BJ (cell line): ENCODE measurements at regions not wholly inside any gene's neighbourhood (a gene's known extent, or its start where the extent isn't known, plus 50 kb on each side); places are given as distances from the start of the nearest gene placed in this dataset.

Source experiments
- CTCF ChIA-PET: fragments of 350-600 bp; formaldehyde crosslinking; extraction: SDS; loops from one replicate; lab custom pipeline; 2021; ENCODE audit warnings: antibody characterized with exemption, inconsistent platforms; lab: Yijun Ruan, JAX
- POLR2A ChIA-PET: fragments of 300-600 bp; sonication (Branson Sonifier 250); formaldehyde crosslinking; extraction: SDS; loops from one replicate; lab custom pipeline; 2021; ENCODE audit warnings: antibody characterized with exemption; lab: Charles Lee
- DNase-seq: peaks from one replicate; pipeline ENCODE4 v3.0.0-alpha.2; 2011; ENCODE audit warnings: low read depth
- H3K27me3 ChIP-seq: 2 replicates; pipeline ENCODE4 v1.6.0; 2011; ENCODE audit warnings: low read length; ENCODE audit not compliant: control insufficient read depth, insufficient read depth
- H3K36me3 ChIP-seq: 2 replicates; pipeline ENCODE4 v1.5.1; 2011; ENCODE audit warnings: low read length; ENCODE audit not compliant: control insufficient read depth, insufficient read depth
- H3K4me3 ChIP-seq: 2 replicates; pipeline ENCODE4 v1.5.1; 2011; ENCODE audit warnings: low read depth, mild to moderate bottlenecking, control low read depth, low read length
- TF ChIP-seq, protein P1 (sequence below): IDR thresholded peaks from 2 replicates; pipeline ENCODE4 v1.5.1; 2011; ENCODE audit warnings: low read depth, mild to moderate bottlenecking, control low read depth, inconsistent platforms, low read length, moderate library complexity; ENCODE audit not compliant: insufficient read depth

DNA sequence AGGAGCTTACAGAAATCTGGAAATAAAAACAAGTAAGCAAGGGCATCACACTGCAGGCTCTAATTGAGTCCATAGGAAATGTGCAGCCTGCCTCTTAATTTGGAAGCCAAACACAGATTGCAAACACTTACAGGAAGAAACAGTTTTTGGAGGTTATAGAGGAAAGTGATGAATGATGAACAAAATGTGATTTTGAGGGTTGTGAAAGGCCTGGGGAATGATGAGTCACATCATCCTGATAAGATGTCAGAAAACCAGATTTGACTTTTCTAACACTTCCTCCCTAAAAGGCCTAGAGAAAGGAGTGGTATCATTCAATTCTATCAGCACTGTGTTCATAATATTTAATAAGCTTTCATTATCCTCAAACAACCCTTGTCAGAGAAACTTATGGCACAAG lies 96.6 kb upstream of the POU2AF2 start:
- ChIA-PET CTCF (interaction anchor here (0.6 to 1.0 kb wide), 2 partner anchors 17 to 35 kb away, joined by 3 read pairs; no protein-coding TSS in a partner anchor), POLR2A (no interaction called here)
- H3K36me3 ChIP-seq, result no peaks in the 10 kb centered on the region
- no peak overlapping the region for H3K4me3 ChIP-seq
- H3K27me3 ChIP-seq, result no peaks in the 10 kb centered on the region
- no peak for DNase-seq
- TF ChIP-seq, protein P1, sequence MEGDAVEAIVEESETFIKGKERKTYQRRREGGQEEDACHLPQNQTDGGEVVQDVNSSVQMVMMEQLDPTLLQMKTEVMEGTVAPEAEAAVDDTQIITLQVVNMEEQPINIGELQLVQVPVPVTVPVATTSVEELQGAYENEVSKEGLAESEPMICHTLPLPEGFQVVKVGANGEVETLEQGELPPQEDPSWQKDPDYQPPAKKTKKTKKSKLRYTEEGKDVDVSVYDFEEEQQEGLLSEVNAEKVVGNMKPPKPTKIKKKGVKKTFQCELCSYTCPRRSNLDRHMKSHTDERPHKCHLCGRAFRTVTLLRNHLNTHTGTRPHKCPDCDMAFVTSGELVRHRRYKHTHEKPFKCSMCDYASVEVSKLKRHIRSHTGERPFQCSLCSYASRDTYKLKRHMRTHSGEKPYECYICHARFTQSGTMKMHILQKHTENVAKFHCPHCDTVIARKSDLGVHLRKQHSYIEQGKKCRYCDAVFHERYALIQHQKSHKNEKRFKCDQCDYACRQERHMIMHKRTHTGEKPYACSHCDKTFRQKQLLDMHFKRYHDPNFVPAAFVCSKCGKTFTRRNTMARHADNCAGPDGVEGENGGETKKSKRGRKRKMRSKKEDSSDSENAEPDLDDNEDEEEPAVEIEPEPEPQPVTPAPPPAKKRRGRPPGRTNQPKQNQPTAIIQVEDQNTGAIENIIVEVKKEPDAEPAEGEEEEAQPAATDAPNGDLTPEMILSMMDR, result no peak

DNA sequence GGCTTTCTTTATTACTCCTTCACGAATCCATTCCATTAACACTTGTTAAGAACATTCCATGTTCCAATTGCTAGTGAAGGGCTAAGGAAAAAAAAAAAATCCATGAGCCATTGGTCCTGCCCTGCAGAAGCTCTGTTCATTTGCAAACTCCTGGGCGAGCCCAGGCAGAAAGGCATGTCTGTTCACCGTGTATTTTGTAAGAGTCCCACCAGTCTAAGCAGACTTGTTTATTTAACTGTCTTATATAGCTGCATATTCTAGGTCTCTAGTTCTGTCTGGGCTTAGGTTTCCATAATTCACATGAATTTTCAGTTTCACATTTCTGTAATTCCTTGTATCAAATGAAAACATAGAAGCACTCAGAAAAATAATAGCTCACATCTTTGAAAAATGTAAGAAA lies 97.4 kb upstream of the POU2AF2 start:
- Histone ChIP-seq H3K36me3 (no peaks in the 10 kb centered on the region), H3K27me3 (no peaks in the 10 kb centered on the region), H3K4me3 (no peak overlapping the region)
- no peak for DNase-seq
- TF ChIP-seq, protein P1, result no peak
- CTCF ChIA-PET, result interaction anchor here (0.6 to 1.0 kb wide), 4 partner anchors 17 to 205 kb away, joined by 3 to 4 read pairs (median 3); no protein-coding TSS in a partner anchor
- POLR2A ChIA-PET, result no interaction called here

DNA sequence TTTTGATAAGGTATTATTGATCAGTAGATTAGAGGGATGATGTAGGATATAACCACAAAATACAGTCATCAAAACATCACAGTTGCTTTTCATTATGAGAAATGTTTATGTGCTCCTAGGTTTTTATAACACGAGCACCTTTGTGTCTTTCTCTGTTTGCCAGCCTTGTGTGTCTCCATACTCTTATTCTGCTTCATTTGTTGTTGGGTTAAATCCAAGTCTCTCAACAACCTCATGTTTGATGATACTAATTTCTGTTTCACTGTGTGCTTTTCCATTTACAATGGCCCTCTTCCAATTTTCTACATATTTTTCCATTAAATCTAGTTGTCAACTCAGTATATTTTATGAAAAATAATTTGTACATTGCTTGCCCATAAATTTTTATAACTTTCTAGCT lies 107.7 kb upstream of the POU2AF2 start:
- no peak for DNase-seq
- Histone ChIP-seq H3K27me3 (no peaks in the 10 kb centered on the region; the same call in 1 of the 2 replicates), H3K4me3 (no peak overlapping the region), H3K36me3 (no peaks in the 10 kb centered on the region)
- TF ChIP-seq, protein P1, result no peak
- POLR2A ChIA-PET, result no interaction called here
- CTCF ChIA-PET, result no interaction called here

DNA sequence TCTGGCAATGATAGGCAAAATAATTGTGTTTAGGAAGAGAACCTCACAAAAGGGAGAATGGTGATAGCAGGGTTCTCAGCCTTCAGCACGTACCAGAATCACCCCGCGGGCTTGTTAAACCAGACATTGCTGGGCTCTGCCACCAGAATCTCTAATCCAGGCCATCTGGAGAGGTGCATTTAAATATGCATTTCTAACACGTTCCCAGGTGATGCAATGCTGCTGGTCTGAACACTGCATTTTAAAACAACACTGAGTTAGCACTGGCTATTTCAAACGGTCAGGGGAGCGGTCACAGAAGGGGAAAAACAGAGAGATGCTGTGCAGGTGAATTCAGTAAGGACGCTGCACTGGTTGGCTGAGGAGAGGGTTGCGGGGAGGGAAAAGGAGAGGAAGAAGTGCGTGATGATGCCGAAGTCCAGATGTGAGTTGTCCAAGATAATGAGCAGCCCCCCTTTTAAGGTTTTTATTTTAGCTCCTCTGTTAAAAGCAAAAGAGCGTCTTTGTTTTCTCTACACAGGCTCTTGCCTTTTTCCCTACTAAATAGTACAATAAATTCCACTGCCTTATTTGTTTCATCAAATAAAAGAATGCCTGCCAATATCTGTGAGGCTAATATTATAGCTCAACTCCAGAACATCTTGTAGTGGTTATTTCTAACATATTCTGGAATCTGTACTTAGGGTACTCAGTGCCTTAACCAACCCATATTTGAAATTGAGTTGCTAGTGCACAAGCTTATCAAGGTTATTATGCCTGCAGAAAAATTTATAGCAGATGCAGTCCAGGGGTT lies 109.6 kb upstream of the POU2AF2 start:
- Histone ChIP-seq H3K36me3 (no peaks in the 10 kb centered on the region), H3K27me3 (no peaks in the 10 kb centered on the region; the same call in 1 of the 2 replicates), H3K4me3 (no peak overlapping the region)
- POLR2A ChIA-PET, result no interaction called here
- CTCF ChIA-PET, result no interaction called here
- no peak for DNase-seq
- TF ChIP-seq, protein P1, result no peak

DNA sequence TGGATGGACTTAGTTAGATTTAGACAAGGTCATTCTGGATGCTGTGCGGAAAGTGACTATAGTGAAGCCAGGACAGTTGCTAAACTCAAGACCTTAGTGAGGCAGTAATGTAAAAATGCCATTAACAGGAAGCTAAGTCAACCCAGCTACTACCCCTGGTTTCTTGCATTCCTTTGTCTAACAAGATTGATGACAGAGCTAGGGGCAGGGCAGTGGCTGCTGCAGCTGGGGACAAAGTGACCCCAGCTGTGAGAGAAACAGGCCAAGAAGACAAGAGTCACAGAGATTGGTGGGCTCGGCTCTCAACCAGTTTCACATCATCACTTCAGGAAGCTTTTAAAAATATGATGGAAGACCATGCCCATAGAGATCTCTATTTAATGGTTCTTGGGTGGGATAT lies 110.4 kb upstream of the POU2AF2 start:
- no peak overlapping the region for H3K4me3 ChIP-seq
- H3K27me3 ChIP-seq, result no peaks in the 10 kb centered on the region; the same call in 1 of the 2 replicates
- ChIA-PET POLR2A (no interaction called here), CTCF (no interaction called here)
- H3K36me3 ChIP-seq, result no peaks in the 10 kb centered on the region
- DNase-seq, result no peak
- TF ChIP-seq, protein P1, result no peak
